ENCODE measurements at regions not wholly inside any gene's neighbourhood (a gene's known extent, or its start where the extent isn't known, plus 50 kb on each side); places are given as distances from the start of the nearest gene placed in this dataset.

- DNase-seq, result no peak
- Mint-ChIP-seq H3K4me3 (no peak overlapping the region), H3K27me3 (ENCODE audit: insufficient read depth) (peaks cover 36% of the 10 kb centered on the region), H3K4me1 (no peaks in the 10 kb centered on the region), H3K9me3 (no peaks in the 10 kb centered on the region), H3K36me3 (ENCODE audit: low read depth) (no peaks in the 10 kb centered on the region), H3K27ac (no peak overlapping the region)
- no peaks in the 10 kb centered on the region for H3K4me1 ChIP-seq (ENCODE audit: control insufficient read depth, insufficient read depth, low read length)
- H3K4me3 ChIP-seq (ENCODE audit: low read length), result no peak overlapping the region
- no peaks in the 10 kb centered on the region for H3K9me3 ChIP-seq (ENCODE audit: control insufficient read depth, low read length)
- peaks cover 30% of the 10 kb centered on the region for H3K27me3 ChIP-seq (ENCODE audit: control insufficient read depth, insufficient read depth, low read length, poor library complexity, severe bottlenecking)
- H3K27ac ChIP-seq (ENCODE audit: low read depth, low read length), result no peak overlapping the region
- no peak overlapping the region for H3K9ac ChIP-seq (ENCODE audit: extremely low read depth, low read length, poor library complexity, severe bottlenecking)
- no peaks in the 10 kb centered on the region for H3K36me3 ChIP-seq (ENCODE audit: control insufficient read depth, insufficient read depth, low read length)
- WGBS, 2 experiments (ENCODE audit: insufficient coverage in 1 of 2, insufficient read length in 1 of 2), result 86 to 87% methylated on average over 7 to 9 of the region's 9 CpGs
- no peak for TF ChIP-seq CTCF (conservative IDR thresholded peaks at IDR 0.05)
Observed at GRCh38 chr17:72297326-72298115, 176.7 kb downstream of the SOX9 start.

- no peaks in the 10 kb centered on the region for H3K4me1 Mint-ChIP-seq
- DNase-seq, result no peak
- no peaks in the 10 kb centered on the region for H3K36me3 Mint-ChIP-seq (ENCODE audit: low read depth)
- no peaks in the 10 kb centered on the region for H3K9me3 Mint-ChIP-seq
- no peak for TF ChIP-seq CTCF (conservative IDR thresholded peaks at IDR 0.05)
- no peak overlapping the region for H3K4me3 Mint-ChIP-seq
- Histone ChIP-seq H3K4me3 (ENCODE audit: low read length) (no peak overlapping the region), H3K27ac (ENCODE audit: low read depth, low read length) (no peak overlapping the region), H3K27me3 (ENCODE audit: control insufficient read depth, insufficient read depth, low read length, poor library complexity, severe bottlenecking) (peaks cover 30% of the 10 kb centered on the region), H3K9me3 (ENCODE audit: control insufficient read depth, low read length) (no peaks in the 10 kb centered on the region), H3K4me1 (ENCODE audit: control insufficient read depth, insufficient read depth, low read length) (no peaks in the 10 kb centered on the region), H3K9ac (ENCODE audit: extremely low read depth, low read length, poor library complexity, severe bottlenecking) (no peak overlapping the region), H3K36me3 (ENCODE audit: control insufficient read depth, insufficient read depth, low read length) (no peaks in the 10 kb centered on the region)
- H3K27ac Mint-ChIP-seq, result no peak overlapping the region
- WGBS, 2 experiments (ENCODE audit: insufficient coverage in 1 of 2, insufficient read length in 1 of 2), result 79 to 86% methylated on average over 2 to 4 of the region's 4 CpGs
- H3K27me3 Mint-ChIP-seq (ENCODE audit: insufficient read depth), result peaks cover 32% of the 10 kb centered on the region
Observed at GRCh38 chr17:72299100-72299499, 178.3 kb downstream of the SOX9 start.

GRCh38 chr17:72299592-72299991, 178.8 kb downstream of the SOX9 start:
- H3K36me3 Mint-ChIP-seq (ENCODE audit: low read depth), result no peaks in the 10 kb centered on the region
- H3K27me3 Mint-ChIP-seq (ENCODE audit: insufficient read depth), result peaks cover 28% of the 10 kb centered on the region
- H3K27ac Mint-ChIP-seq, result no peak overlapping the region
- Histone ChIP-seq H3K36me3 (ENCODE audit: control insufficient read depth, insufficient read depth, low read length) (no peaks in the 10 kb centered on the region), H3K4me1 (ENCODE audit: control insufficient read depth, insufficient read depth, low read length) (no peaks in the 10 kb centered on the region), H3K9me3 (ENCODE audit: control insufficient read depth, low read length) (no peaks in the 10 kb centered on the region), H3K4me3 (ENCODE audit: low read length) (no peak overlapping the region), H3K27me3 (ENCODE audit: control insufficient read depth, insufficient read depth, low read length, poor library complexity, severe bottlenecking) (peaks cover 30% of the 10 kb centered on the region), H3K9ac (ENCODE audit: extremely low read depth, low read length, poor library complexity, severe bottlenecking) (no peak overlapping the region), H3K27ac (ENCODE audit: low read depth, low read length) (no peak overlapping the region)
- DNase-seq, result no peak
- no peak overlapping the region for H3K4me3 Mint-ChIP-seq
- H3K4me1 Mint-ChIP-seq, result no peaks in the 10 kb centered on the region
- WGBS, 2 experiments (ENCODE audit: insufficient coverage in 1 of 2, insufficient read length in 1 of 2), result 83 to 88% methylated on average over 3 to 5 of the region's 5 CpGs
- no peaks in the 10 kb centered on the region for H3K9me3 Mint-ChIP-seq
- no peak for TF ChIP-seq CTCF (conservative IDR thresholded peaks at IDR 0.05)

All from endodermal cell (in vitro differentiated cells).